Hematopoietic multipotent progenitor cell treated with erythropoietin and hydrocortisone succinate and interleukin-3 and kit ligand, for 4 days (in vitro differentiated cells): ENCODE measurements at regions not wholly inside any gene's neighbourhood (a gene's known extent, or its start where the extent isn't known, plus 50 kb on each side); places are given as distances from the start of the nearest gene placed in this dataset.
"Not testable (repeated sequence)": the region's sequence is repeated elsewhere in the genome, so short reads cannot be mapped to it uniquely, and the experiment has no call there.

Source experiments
- DNase-seq: peaks from one replicate; pipeline ENCODE4 v3.0.0-alpha.2; 2015

- DNase-seq: peak; percentile 24
Measured at GRCh38 chr13:44697058-44697457, 120.9 kb upstream of the TSC22D1 start.

- DNase-seq: no peak
Measured at GRCh38 chr13:44695520-44695919, 119.4 kb upstream of the TSC22D1 start.

- no peak for DNase-seq
Measured at GRCh38 chr13:44694842-44695241, 118.7 kb upstream of the TSC22D1 start.

GRCh38 chr13:44694291-44694690 is 118.2 kb upstream of the TSC22D1 start:
- DNase-seq: no peak

- DNase-seq: no peak
Measured at GRCh38 chr13:44693156-44693764, 117.1 kb upstream of the TSC22D1 start.

- DNase-seq: peak; percentile 27
Measured at GRCh38 chr13:44692173-44692713, 116.1 kb upstream of the TSC22D1 start.

GRCh38 chr13:44690376-44690775 is 114.2 kb upstream of the TSC22D1 start:
- DNase-seq: no peak

- no peak for DNase-seq
Measured at GRCh38 chr13:44688652-44689051, 112.5 kb upstream of the TSC22D1 start.

GRCh38 chr13:44686531-44686934 is 110.4 kb upstream of the TSC22D1 start:
- DNase-seq: no peak

GRCh38 chr13:44685641-44686040 is 109.5 kb upstream of the TSC22D1 start:
- DNase-seq: no peak

- DNase-seq: not testable (repeated sequence)
Measured at GRCh38 chr13:44682416-44682815, 106.3 kb upstream of the TSC22D1 start.

- no peak for DNase-seq
Measured at GRCh38 chr13:44680746-44681355, 104.7 kb upstream of the TSC22D1 start.

GRCh38 chr13:44679597-44679996 is 103.5 kb upstream of the TSC22D1 start:
- no peak for DNase-seq

GRCh38 chr13:44678197-44678596 is 102.1 kb upstream of the TSC22D1 start:
- DNase-seq: no peak

GRCh38 chr13:44676534-44676933 is 100.4 kb upstream of the TSC22D1 start:
- DNase-seq: no peak

GRCh38 chr13:44669534-44669933 is 93.4 kb upstream of the TSC22D1 start:
- no peak for DNase-seq

GRCh38 chr13:44668688-44669087 is 92.6 kb upstream of the TSC22D1 start:
- no peak for DNase-seq

GRCh38 chr13:44667943-44668342 is 91.8 kb upstream of the TSC22D1 start:
- no peak for DNase-seq

- DNase-seq: not testable (repeated sequence)
Measured at GRCh38 chr13:44666538-44666937, 90.4 kb upstream of the TSC22D1 start.

GRCh38 chr13:44664308-44664707 is 88.2 kb upstream of the TSC22D1 start:
- DNase-seq: no peak

- no peak for DNase-seq
Measured at GRCh38 chr13:44662515-44662914, 86.4 kb upstream of the TSC22D1 start.

- DNase-seq: no peak
Measured at GRCh38 chr13:44661936-44662335, 85.8 kb upstream of the TSC22D1 start.

- no peak for DNase-seq
Measured at GRCh38 chr13:44660050-44660449, 83.9 kb upstream of the TSC22D1 start.

- no peak for DNase-seq
Measured at GRCh38 chr13:44652962-44653660, 77.0 kb upstream of the TSC22D1 start.
